HT-29 (cell line): ENCODE measurements at regions not wholly inside any gene's neighbourhood (a gene's known extent, or its start where the extent isn't known, plus 50 kb on each side); places are given as distances from the start of the nearest gene placed in this dataset.

Experiments used
- DNase-seq: peaks from one replicate; pipeline ENCODE4 v3.0.0-alpha.2; 2015; ENCODE audit warnings: low spot score

DNA sequence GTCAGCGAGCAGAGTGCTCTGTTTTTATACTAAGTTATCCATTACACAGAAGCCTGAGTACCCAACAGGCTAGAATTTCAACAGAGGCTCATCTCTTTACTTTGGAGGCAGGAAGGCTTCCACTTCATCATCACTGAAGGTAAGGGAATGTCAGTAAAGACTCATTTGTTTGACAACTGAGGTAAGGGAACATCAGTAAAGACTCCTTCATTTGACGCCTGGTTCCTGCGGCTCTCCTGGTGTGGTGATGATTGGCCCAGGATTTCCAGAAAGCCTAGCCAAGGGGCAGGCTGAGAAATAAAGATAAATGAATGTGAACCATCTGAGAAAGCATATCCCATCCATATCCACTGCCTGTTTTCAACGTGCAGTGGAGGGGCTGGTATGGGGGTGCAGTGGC is 244.6 kb upstream of the ECI2 start:
- DNase-seq: no peak

DNA sequence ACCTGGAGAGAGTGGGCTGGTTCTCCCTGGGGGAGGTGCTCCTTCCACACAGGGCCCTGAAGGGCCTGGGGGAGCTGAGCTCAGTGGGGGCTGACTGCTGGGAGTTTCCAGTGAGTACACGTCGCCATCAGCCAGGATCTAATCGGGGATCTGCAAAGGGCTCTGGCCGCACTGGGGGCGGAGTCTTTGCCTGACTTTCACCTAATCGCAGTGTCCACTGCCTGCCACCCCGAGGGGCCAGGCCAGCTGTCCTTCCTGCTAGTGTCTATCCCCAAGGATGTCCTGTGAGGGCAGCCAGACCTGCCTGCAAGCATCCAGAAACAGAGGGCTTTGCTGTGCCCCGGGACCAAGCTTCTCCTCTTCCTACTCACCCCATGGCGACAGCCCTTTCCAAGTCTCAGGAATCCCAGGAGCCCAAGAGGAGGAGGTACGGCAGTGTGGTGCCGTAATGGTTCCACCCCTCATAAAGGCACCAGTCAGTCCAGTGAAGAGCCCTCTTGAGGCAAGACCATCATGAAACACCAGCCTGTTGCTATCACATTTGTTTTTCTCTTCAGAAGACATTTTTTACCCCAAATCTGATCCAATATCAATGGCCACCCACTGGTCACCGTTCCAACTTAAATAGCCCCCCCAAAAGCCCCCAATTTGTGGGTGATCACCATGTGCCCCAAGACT is 243.1 kb upstream of the ECI2 start:
- no peak for DNase-seq

- DNase-seq: no peak
These were observed 242.2 kb upstream of the ECI2 start for GRCh38 chr6:4377603-4378002.

DNA sequence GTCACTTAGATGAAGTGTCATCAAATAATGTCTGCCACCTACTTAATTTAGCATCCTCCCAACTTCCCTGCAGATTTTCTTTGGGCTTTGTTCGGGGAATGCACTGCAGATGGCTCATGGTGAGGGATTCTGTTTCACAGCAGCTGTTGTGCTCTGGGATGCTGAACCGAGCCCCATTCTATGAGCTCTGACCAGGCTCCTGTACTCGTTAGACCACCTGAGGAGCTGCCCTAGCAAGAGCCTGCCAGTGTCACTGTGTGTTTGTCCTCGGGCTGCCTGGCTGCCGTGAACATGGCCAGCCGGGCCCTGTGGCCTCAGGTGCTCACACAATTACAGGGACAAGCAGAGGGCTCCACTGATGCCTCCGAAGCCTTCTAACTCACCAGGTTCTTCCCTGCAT is 238.8 kb upstream of the ECI2 start:
- DNase-seq: no peak

DNA sequence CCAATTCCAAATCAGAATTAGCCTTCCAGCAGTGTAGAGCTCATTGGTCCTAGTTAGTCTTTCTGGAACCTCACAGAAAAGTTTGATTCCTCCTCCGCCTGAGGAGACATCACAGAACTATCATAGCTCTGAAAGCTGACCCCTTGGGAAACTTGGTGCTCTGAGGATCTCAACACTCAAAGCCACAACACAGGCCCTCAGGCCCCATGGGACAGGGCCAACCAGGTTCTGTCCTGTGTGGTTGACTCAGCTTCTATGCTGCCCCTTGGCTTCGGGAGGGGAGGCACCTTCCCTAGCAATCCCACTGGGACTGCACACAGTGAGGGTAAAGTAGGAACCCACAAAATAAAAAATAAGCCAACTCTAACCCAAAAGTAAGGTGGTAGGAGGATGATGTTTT is 237.5 kb upstream of the ECI2 start:
- DNase-seq: no peak

GRCh38 chr6:4371207-4371921 is 236.0 kb upstream of the ECI2 start:
- no peak for DNase-seq

DNA sequence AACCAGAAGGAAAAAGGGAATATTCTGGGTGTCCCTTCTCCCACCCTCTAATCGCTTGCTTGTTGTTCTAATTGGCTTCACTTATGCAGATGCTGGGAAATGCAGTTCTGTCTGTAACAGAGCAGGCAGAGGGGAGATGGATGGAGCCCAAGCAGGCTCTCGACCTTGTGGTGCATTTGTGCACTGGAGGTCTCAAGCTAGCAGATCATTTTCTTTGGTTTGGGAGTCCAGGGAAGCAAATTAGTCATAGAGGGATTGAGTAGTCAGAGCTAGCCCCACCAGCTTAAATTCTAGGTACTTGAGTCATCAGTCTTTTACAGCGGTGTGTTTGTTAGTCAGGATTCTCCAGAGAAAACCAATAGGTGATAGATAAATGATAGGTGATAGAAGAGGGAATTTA is 234.7 kb upstream of the ECI2 start:
- DNase-seq: no peak

DNA sequence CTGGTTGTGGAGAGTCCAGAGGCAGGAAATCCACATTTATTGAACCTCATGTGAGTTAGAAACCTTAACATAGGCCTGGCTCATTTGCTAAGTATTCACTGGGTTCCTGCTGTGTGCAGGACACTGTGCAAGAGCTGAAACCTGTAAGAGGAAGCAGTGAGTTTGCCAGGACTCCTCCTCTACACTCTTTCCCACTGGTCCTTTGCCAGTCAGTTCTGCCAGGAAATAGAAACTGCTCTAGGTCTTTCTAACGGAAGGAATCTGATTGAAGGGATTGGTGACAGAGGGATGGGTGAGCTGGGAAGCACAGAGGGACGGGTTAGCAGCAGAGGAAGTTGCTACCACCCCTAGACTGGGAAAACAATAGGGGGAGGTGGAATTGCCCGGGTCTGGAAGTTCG is 234.2 kb upstream of the ECI2 start:
- no peak for DNase-seq

- DNase-seq: no peak
These were observed 233.3 kb upstream of the ECI2 start for GRCh38 chr6:4368649-4369048.

DNA sequence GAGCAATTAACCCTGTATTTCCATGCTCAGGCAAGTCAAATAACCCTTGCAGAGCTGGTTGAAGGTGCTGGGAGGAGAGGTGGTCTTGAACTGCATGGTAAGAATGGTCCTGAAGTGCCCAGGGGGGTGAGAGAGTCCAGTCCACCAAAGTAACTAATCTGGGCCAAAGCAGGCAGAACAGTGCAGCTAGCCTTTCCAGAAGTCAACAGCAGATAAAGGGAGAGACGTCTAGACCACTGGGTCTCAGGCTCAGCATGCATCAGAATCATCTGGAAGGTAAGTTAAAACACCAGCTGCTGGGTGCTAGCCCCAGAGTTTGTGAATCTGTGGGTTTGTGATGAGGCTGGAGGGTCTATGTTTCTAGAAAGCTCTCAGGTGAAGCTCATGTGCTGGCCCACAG is 232.3 kb upstream of the ECI2 start:
- no peak for DNase-seq

- no peak for DNase-seq
These were observed 231.4 kb upstream of the ECI2 start for GRCh38 chr6:4366635-4367395.

- no peak for DNase-seq
These were observed 230.3 kb upstream of the ECI2 start for GRCh38 chr6:4365686-4366085.

DNA sequence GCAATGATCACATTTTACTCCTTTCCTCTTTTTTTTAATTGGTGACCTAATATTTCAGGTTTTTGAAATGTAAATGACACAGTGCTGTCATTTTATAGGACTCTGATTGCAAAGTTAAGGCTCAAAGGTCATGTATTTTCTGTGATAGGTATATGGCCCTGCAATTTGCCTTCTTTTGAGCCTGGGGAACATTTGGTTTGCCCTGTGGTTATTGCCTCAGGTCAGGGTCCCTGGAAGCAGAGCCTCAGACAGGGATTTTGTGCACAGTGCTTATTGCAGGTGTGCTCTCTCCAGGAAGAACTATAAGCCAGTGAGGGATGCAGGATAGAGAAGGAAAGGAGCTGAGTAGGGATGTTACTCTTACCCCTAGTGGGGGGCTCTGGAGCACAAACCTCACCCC is 229.3 kb upstream of the ECI2 start:
- DNase-seq: no peak

- DNase-seq: no peak
These were observed 228.8 kb upstream of the ECI2 start for GRCh38 chr6:4364172-4364571.

- no peak for DNase-seq
These were observed 228.3 kb upstream of the ECI2 start for GRCh38 chr6:4363656-4364055.

DNA sequence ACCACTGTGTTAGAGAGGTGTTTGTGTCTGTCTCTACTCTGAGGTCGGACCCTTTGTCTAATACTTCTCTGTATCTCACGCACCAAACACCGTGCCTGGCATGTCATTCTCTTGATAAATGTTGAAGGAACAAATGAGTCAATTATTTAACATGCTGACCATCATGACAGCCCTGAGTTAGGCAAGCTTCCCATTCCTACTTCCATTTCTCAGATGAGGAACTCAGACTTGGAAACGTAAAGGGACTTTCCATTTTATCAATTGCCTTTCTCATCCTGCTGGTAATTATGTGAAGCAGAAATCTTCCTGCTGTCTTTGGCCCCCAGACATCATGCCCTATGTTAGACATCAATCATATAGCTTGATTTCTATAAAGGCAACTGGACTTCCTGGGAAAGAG is 227.0 kb upstream of the ECI2 start:
- DNase-seq: no peak

GRCh38 chr6:4360920-4361319 is 225.5 kb upstream of the ECI2 start:
- DNase-seq: no peak

DNA sequence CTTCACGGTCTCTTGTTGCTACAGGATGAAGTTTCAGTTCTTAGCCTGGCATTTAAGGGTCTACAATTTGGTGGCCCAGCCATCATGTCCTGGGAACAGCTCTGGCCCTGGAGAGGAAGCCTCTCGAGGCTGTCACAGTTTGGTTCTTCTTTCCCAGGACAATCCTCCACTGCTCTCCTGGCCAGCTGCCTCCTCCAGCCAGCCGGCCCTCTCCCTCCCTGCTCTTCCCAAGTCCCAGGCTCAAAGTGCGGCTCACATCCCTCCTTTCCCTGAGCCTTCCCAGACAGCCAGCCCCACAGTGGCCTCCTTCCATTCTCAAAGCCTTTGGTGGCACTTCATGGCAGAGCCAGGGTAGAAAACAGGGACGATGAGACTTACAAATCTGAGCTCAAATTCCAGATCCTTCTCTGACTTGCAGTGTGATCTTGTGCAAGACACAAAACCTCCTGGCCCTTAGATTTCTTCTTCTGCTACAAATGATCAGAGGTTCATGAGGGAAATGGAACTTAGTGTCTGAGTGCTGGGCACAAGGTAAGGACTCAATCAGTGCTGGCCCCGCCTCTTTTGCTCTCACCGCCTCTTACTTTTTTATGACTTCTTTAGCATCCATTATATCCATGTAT is 223.8 kb upstream of the ECI2 start:
- DNase-seq: peak; percentile 2

- DNase-seq: peak; percentile 93
These were observed 223.2 kb upstream of the ECI2 start for GRCh38 chr6:4358414-4359107.

DNA sequence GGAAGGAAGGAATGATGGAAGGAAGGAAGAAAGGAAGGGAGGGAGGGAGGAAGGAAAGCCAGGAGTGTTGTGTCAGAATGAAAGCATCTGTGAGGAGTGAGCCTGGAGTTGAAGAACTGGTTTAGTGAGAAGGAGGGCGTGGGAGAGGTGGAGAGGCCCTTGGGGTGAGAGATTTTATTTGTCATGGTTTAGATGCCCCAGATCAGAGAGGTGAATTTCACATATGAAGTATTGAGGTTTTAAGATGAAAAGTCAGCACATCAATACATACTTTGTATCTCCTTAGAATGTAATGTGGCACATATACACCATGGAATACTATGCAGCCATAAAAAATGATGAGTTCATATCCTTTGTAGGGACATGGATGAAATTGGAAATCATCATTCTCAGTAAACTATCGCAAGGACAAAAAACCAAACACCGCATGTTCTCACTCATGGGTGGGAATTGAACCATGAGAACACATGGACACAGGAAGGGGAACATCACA is 222.3 kb upstream of the ECI2 start:
- DNase-seq: peak; percentile 26

DNA sequence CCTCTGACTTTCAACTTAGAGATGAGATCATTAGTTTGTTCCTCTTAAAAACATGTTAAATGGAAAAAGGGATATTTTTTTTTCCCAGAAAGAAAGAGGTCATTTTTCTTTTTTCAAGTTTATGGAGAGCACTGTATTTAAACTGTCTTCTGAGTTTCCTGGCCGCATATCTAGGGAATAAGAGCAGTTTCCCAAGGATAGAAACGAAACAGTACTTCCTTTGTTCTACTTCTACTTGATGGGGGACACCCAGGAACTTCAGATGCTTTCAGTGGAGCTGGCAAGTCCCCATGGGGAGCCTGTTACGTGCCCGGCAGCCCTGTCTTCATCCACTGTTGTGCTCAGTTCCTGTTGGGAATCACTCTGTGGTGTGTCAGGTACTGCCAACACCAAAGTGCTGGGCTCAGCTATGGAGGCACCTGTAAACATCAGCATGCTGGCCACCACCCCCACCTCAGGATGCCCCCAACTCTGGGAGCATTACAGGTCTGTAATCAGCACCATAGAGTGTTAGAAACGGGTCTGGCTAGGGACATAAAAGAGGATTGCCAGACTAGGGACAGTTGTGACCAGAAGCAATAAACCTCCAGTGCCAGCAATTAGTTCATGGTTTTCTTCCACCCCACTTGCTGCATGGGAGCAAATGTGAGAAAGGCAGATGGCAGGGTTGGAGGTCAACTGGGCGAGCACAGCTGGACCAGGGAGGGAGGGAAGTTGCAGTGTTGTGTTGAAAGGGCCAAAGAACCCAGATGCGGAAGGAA is 221.7 kb upstream of the ECI2 start:
- no peak for DNase-seq
